Ishikawa (cell line): ENCODE measurements at regions not wholly inside any gene's neighbourhood (a gene's known extent, or its start where the extent isn't known, plus 50 kb on each side); places are given as distances from the start of the nearest gene placed in this dataset.

Experiments used
- CEBPB ChIP-seq: IDR thresholded peaks from 2 replicates; pipeline ENCODE4 v1.6.1; 2012
- MAX ChIP-seq: IDR thresholded peaks from 2 replicates; pipeline ENCODE4 v1.6.1; 2012
- TAF1 ChIP-seq: IDR thresholded peaks from 2 replicates; pipeline ENCODE4 v1.6.1; 2012; ENCODE audit warnings: low read depth, mild to moderate bottlenecking

- TF ChIP-seq MAX (no peak), CEBPB (no peak), TAF1 (no peak)
Observed at GRCh38 chr10:31140716-31141115, 109.1 kb upstream of the ZNF438 start.
